HAP-1 (cell line): ENCODE measurements at regions not wholly inside any gene's neighbourhood (a gene's known extent, or its start where the extent isn't known, plus 50 kb on each side); places are given as distances from the start of the nearest gene placed in this dataset.

Source experiments
- DNase-seq, 2 experiments: peaks; one replicate each; pipeline ENCODE4 v3.0.0-alpha.2; 2016 to 2020; ENCODE audit warnings: low spot score in 2 of 2
- H3K27me3 ChIP-seq: fragments of 250-450 bp; sonication (Bioruptor Pico); 2 replicates; pipeline ENCODE4 v1.5.1; 2020; ENCODE audit warnings: low read depth, mild to moderate bottlenecking, moderate library complexity
- H3K36me3 ChIP-seq: fragments of 250-450 bp; sonication (Bioruptor Pico); replicated peaks from 2 replicates; pipeline ENCODE4 v1.5.1; 2020; ENCODE audit warnings: mild to moderate bottlenecking
- H3K4me1 ChIP-seq: fragments of 250-450 bp; sonication (Bioruptor Pico); 2 replicates; pipeline ENCODE4 v1.5.1; 2020; ENCODE audit warnings: mild to moderate bottlenecking
- H3K4me3 ChIP-seq: fragments of 250-450 bp; sonication (Bioruptor Pico); 2 replicates; pipeline ENCODE4 v1.5.1; 2020; ENCODE audit warnings: mild to moderate bottlenecking, moderate library complexity
- H3K9me3 ChIP-seq: fragments of 250-450 bp; sonication (Bioruptor Pico); 2 replicates; pipeline ENCODE4 v1.5.1; 2020; ENCODE audit warnings: mild to moderate bottlenecking, moderate library complexity
- in situ Hi-C: fragments of 300-500 bp; cut with MboI; formaldehyde crosslinking; loops from 3 replicates; pipeline ENCODE4 v1.14.3; 2020; ENCODE audit warnings: low sequenced_read_pairs, inconsistent platforms, mixed read lengths

- Histone ChIP-seq H3K9me3 (no peaks in the 10 kb centered on the region), H3K36me3 (no peaks in the 10 kb centered on the region), H3K4me1 (no peaks in the 10 kb centered on the region), H3K27me3 (no peaks in the 10 kb centered on the region), H3K4me3 (no peak overlapping the region)
- in situ Hi-C loops = no loop called here
- DNase-seq = no peak
Observed at GRCh38 chr4:100581337-100581736, 63.5 kb upstream of the EMCN start.

DNA sequence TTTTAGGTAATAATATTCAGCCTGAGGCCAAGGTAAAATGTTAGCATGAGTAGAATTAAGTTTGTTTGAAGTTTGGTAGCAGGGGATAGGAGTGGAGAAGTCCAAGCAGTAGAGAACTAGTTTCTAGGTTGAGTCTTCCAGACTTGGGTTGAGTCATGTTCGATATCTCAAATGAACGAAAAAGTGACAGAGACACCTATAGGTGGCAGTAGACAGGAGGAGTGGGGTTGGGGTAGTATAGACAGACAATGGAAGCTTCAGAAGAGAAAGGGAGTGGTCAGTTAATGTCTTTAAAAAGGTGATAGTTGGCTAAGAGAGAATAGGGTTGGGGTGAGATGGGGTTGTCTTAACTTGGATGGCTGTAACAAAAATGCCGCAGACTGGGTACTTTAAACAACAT is 58.7 kb upstream of the EMCN start:
- Histone ChIP-seq H3K4me3 (no peak overlapping the region), H3K4me1 (no peaks in the 10 kb centered on the region), H3K27me3 (no peaks in the 10 kb centered on the region), H3K9me3 (no peaks in the 10 kb centered on the region), H3K36me3 (no peaks in the 10 kb centered on the region)
- no peak for DNase-seq
- in situ Hi-C loops = no loop called here

GRCh38 chr4:100574607-100575006 is 56.8 kb upstream of the EMCN start:
- H3K27me3 ChIP-seq = no peaks in the 10 kb centered on the region
- in situ Hi-C loops = no loop called here
- no peaks in the 10 kb centered on the region for H3K36me3 ChIP-seq
- no peak for DNase-seq
- H3K4me1 ChIP-seq = no peaks in the 10 kb centered on the region
- no peak overlapping the region for H3K4me3 ChIP-seq
- H3K9me3 ChIP-seq = no peaks in the 10 kb centered on the region

DNA sequence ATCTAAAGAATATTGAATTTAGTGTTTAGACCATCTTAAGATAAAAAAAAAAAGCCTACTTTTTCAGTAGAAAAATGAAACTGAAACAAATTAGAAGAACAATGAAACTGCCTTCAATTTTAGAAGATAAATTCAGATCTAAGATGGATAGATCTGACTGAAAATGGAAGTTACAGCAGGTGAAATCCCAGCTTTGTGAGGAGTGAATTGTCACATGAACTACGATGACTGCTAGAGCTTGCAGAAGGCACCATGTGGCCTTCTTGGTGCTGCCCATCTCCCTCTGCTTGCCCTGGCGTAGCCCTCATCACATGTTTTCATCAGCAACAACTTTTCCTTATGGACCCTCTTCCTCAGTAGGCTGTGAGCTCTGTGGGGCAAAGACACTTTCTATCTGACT is 51.4 kb upstream of the EMCN start:
- Histone ChIP-seq H3K4me3 (no peak overlapping the region), H3K9me3 (no peaks in the 10 kb centered on the region), H3K36me3 (no peaks in the 10 kb centered on the region), H3K27me3 (no peaks in the 10 kb centered on the region), H3K4me1 (no peaks in the 10 kb centered on the region)
- in situ Hi-C loops = no loop called here
- DNase-seq = no peak
